ENCODE measurements at regions not wholly inside any gene's neighbourhood (a gene's known extent, or its start where the extent isn't known, plus 50 kb on each side); places are given as distances from the start of the nearest gene placed in this dataset.
"Not testable (repeated sequence)": the region's sequence is repeated elsewhere in the genome, so short reads cannot be mapped to it uniquely, and the experiment has no call there.

GRCh38 chr10:117457932-117458331, 82.7 kb upstream of the PDZD8 start:
- DNase-seq (ENCODE audit: low read depth, low spot score) = no peak

GRCh38 chr10:117457071-117457810, 82.0 kb upstream of the PDZD8 start:
- DNase-seq (ENCODE audit: low read depth, low spot score) = no peak

- no peak for DNase-seq (ENCODE audit: low read depth, low spot score)
Measured at GRCh38 chr10:117455346-117455745, 80.1 kb upstream of the PDZD8 start.

GRCh38 chr10:117454502-117454901, 79.3 kb upstream of the PDZD8 start:
- DNase-seq (ENCODE audit: low read depth, low spot score) = no peak

GRCh38 chr10:117453484-117453883, 78.2 kb upstream of the PDZD8 start:
- not testable (repeated sequence) for DNase-seq (ENCODE audit: low read depth, low spot score)

GRCh38 chr10:117450940-117451339, 75.7 kb upstream of the PDZD8 start:
- DNase-seq (ENCODE audit: low read depth, low spot score) = no peak

- no peak for DNase-seq (ENCODE audit: low read depth, low spot score)
Measured at GRCh38 chr10:117449636-117450035, 74.4 kb upstream of the PDZD8 start.

- no peak for DNase-seq (ENCODE audit: low read depth, low spot score)
Measured at GRCh38 chr10:117448802-117449201, 73.6 kb upstream of the PDZD8 start.

- no peak for DNase-seq (ENCODE audit: low read depth, low spot score)
Measured at GRCh38 chr10:117445992-117446391, 70.8 kb upstream of the PDZD8 start.

- DNase-seq (ENCODE audit: low read depth, low spot score) = no peak
Measured at GRCh38 chr10:117444497-117445040, 69.3 kb upstream of the PDZD8 start.

- DNase-seq (ENCODE audit: low read depth, low spot score) = no peak
Measured at GRCh38 chr10:117443686-117444041, 68.4 kb upstream of the PDZD8 start.

- DNase-seq (ENCODE audit: low read depth, low spot score) = peak; percentile 5
Measured at GRCh38 chr10:117442944-117443685, 67.9 kb upstream of the PDZD8 start.

- no peak for DNase-seq (ENCODE audit: low read depth, low spot score)
Measured at GRCh38 chr10:117442521-117442920, 67.3 kb upstream of the PDZD8 start.

GRCh38 chr10:117441812-117442443, 66.7 kb upstream of the PDZD8 start:
- DNase-seq (ENCODE audit: low read depth, low spot score) = no peak

- DNase-seq (ENCODE audit: low read depth, low spot score) = no peak
Measured at GRCh38 chr10:117441361-117441760, 66.1 kb upstream of the PDZD8 start.

- DNase-seq (ENCODE audit: low read depth, low spot score) = no peak
Measured at GRCh38 chr10:117439243-117439912, 64.1 kb upstream of the PDZD8 start.

GRCh38 chr10:117432866-117433265, 57.6 kb upstream of the PDZD8 start:
- no peak for DNase-seq (ENCODE audit: low read depth, low spot score)

GRCh38 chr10:117431160-117431559, 55.9 kb upstream of the PDZD8 start:
- no peak for DNase-seq (ENCODE audit: low read depth, low spot score)

GRCh38 chr10:117430535-117430934, 55.3 kb upstream of the PDZD8 start:
- not testable (repeated sequence) for DNase-seq (ENCODE audit: low read depth, low spot score)

GRCh38 chr10:117429643-117430265, 54.5 kb upstream of the PDZD8 start:
- no peak for DNase-seq (ENCODE audit: low read depth, low spot score)

- DNase-seq (ENCODE audit: low read depth, low spot score) = no peak
Measured at GRCh38 chr10:117427356-117427755, 52.1 kb upstream of the PDZD8 start.
